NT2/D1 (cell line): ENCODE measurements at regions not wholly inside any gene's neighbourhood (a gene's known extent, or its start where the extent isn't known, plus 50 kb on each side); places are given as distances from the start of the nearest gene placed in this dataset.

Experiments
- YY1 ChIP-seq: IDR thresholded peaks from 2 replicates; pipeline ENCODE4 v1.6.1; 2011; ENCODE audit not compliant: insufficient read length, insufficient read depth
- ZNF274 ChIP-seq: IDR thresholded peaks from 2 replicates; pipeline ENCODE4 v1.6.1; 2011; ENCODE audit warnings: mild to moderate bottlenecking, low read depth, low read length

- TF ChIP-seq YY1 (no peak), ZNF274 (no peak)
These were observed 975.9 kb downstream of the MAT2B start for GRCh38 chr5:164481270-164481669.
